ENCODE measurements at regions not wholly inside any gene's neighbourhood (a gene's known extent, or its start where the extent isn't known, plus 50 kb on each side); places are given as distances from the start of the nearest gene placed in this dataset.

- DNase-seq (ENCODE audit: low spot score) (no peak), ATAC-seq (no peak), FAIRE-seq (no peak)
- intact Hi-C loops (cut with micrococcal nuclease; ENCODE audit: unreplicated experiment) (no loop called here), in situ Hi-C loops (cut with HindIII; ENCODE audit: extremely low pct_ligation_motif_present, low pct_unique_long_range_greater_than_20kb) (no loop called here)
- H3K9ac ChIP-seq (ENCODE audit: insufficient read depth, low read depth, low read length) = no peak overlapping the region
- WGBS (ENCODE audit: low lambda C conversion rate) = no CpG with 5 or more reads among the region's 1 CpG
- TF ChIP-seq ZNF646 (CRISPR knock-in tag; IDR thresholded peaks at IDR 0.05) = no peak
- no peak for TF ChIP-seq ZNF687 (CRISPR knock-in tag; IDR thresholded peaks at IDR 0.05)
- no peak for TF ChIP-seq ZNF777 (CRISPR knock-in tag; IDR thresholded peaks at IDR 0.05)
- TF ChIP-seq RORA (CRISPR knock-in tag; IDR thresholded peaks at IDR 0.05) = no peak
- no peak for TF ChIP-seq ZNF781 (CRISPR knock-in tag; IDR thresholded peaks at IDR 0.05; ENCODE audit: borderline replicate concordance, not compliant biosample characterization)
- no peak for TF ChIP-seq ELF1 (CRISPR knock-in tag; IDR thresholded peaks at IDR 0.05)
- TF ChIP-seq BCL3 (CRISPR knock-in tag; IDR thresholded peaks at IDR 0.05) = no peak
- no peak for TF ChIP-seq ZNF784 (CRISPR knock-in tag; IDR thresholded peaks at IDR 0.05; ENCODE audit: borderline replicate concordance)
- no peaks in the 10 kb centered on the region for H3K36me3 ChIP-seq (replicated peaks in 1 of 2; ENCODE audit: control insufficient read depth in 1 of 2, insufficient read depth in 2 of 2, low read length in 2 of 2)
- H3K27me3 ChIP-seq (ENCODE audit: control insufficient read depth in 1 of 2, insufficient read depth in 2 of 2, low read length in 2 of 2) = no peaks in the 10 kb centered on the region
- no peaks in the 10 kb centered on the region for H3K9me3 ChIP-seq (ENCODE audit: low read length)
- no peak overlapping the region for H2AFZ ChIP-seq (ENCODE audit: low read length)
- no peak overlapping the region for H3K27ac ChIP-seq (ENCODE audit: extremely low read length, insufficient read depth, low read length)
- H3K4me1 ChIP-seq (ENCODE audit: insufficient read depth, low read length) = no peaks in the 10 kb centered on the region
- no peaks in the 10 kb centered on the region for H3K79me2 ChIP-seq (ENCODE audit: insufficient read depth, low read length)
- H3K4me3 ChIP-seq (replicated peaks in 1 of 3; ENCODE audit: insufficient read depth in 1 of 3, low read depth in 2 of 3, low read length in 3 of 3) = no peak overlapping the region
- no TSS peak for BruUV-seq (replicated peaks)
- no peaks in the 10 kb centered on the region for H4K20me1 ChIP-seq (ENCODE audit: insufficient read depth, low read length)
- POLR2A ChIA-PET = no interaction called here
- no peak overlapping the region for H3K4me2 ChIP-seq (ENCODE audit: low read depth, low read length)
- CTCF ChIA-PET (ENCODE audit: low intra/inter-chr PET ratio, low total read pairs) = no interaction called here
Measured at GRCh38 chr13:44750630-44751029, 174.5 kb upstream of the TSC22D1 start.
